RWPE2 (cell line): ENCODE measurements at regions not wholly inside any gene's neighbourhood (a gene's known extent, or its start where the extent isn't known, plus 50 kb on each side); places are given as distances from the start of the nearest gene placed in this dataset.

Source experiments
- ATAC-seq: fragments of 200-7000 bp; cut with Tn5 transposase; 3 replicates; pipeline ENCODE4 v1.9.1; 2021; ENCODE audit warnings: low read depth
- DNase-seq: peaks from one replicate; pipeline ENCODE4 v3.0.0-alpha.2; 2020; ENCODE audit warnings: low spot score
- H3K27ac ChIP-seq: fragments of 450-650 bp; 2 replicates; pipeline ENCODE4 v1.5.1; 2017; ENCODE audit warnings: mild to moderate bottlenecking; ENCODE audit not compliant: poor library complexity, severe bottlenecking
- H3K27me3 ChIP-seq: fragments of 250-450 bp; sonication (Bioruptor Pico); 2 replicates; pipeline ENCODE4 v1.5.1; 2021; ENCODE audit warnings: mild to moderate bottlenecking, moderate library complexity; ENCODE audit not compliant: insufficient read depth, poor library complexity, severe bottlenecking
- H3K36me3 ChIP-seq: fragments of 250-450 bp; sonication (Bioruptor Pico); 2 replicates; pipeline ENCODE4 v1.5.1; 2020; ENCODE audit warnings: low read depth, mild to moderate bottlenecking, moderate library complexity
- H3K4me1 ChIP-seq: fragments of 250-450 bp; sonication (Bioruptor Pico); 2 replicates; pipeline ENCODE4 v1.5.1; 2021; ENCODE audit warnings: mild to moderate bottlenecking, moderate library complexity; ENCODE audit not compliant: insufficient read depth, poor library complexity, severe bottlenecking
- H3K4me3 ChIP-seq: fragments of 250-450 bp; sonication (Bioruptor Pico); 2 replicates; pipeline ENCODE4 v1.5.1; 2021; ENCODE audit warnings: mild to moderate bottlenecking, moderate library complexity; ENCODE audit not compliant: severe bottlenecking
- H3K9me3 ChIP-seq: fragments of 250-450 bp; sonication (Bioruptor Pico); 2 replicates; pipeline ENCODE4 v1.5.1; 2021; ENCODE audit warnings: mild to moderate bottlenecking, moderate library complexity; ENCODE audit not compliant: severe bottlenecking
- CTCF ChIP-seq: fragments of 450-650 bp; IDR thresholded peaks from one replicate; pipeline ENCODE4 v1.5.1; 2017; ENCODE audit warnings: mild to moderate bottlenecking, moderate library complexity; ENCODE audit not compliant: poor library complexity, severe bottlenecking

- H3K4me1 ChIP-seq: no peaks in the 10 kb centered on the region
- H3K27ac ChIP-seq: no peak overlapping the region
- peaks cover 6% of the 10 kb centered on the region for H3K27me3 ChIP-seq
- no peak for TF ChIP-seq CTCF
- H3K9me3 ChIP-seq: peaks cover 4% of the 10 kb centered on the region
- H3K4me3 ChIP-seq: no peak overlapping the region
- no peaks in the 10 kb centered on the region for H3K36me3 ChIP-seq
- DNase-seq (no peak), ATAC-seq (no peak)
Measured at GRCh38 chr4:37082912-37083311, 161.6 kb upstream of the NWD2 start.

GRCh38 chr4:37095925-37096324 is 148.6 kb upstream of the NWD2 start:
- H3K36me3 ChIP-seq: no peaks in the 10 kb centered on the region
- H3K9me3 ChIP-seq: no peaks in the 10 kb centered on the region
- DNase-seq (no peak), ATAC-seq (no peak)
- no peak overlapping the region for H3K27ac ChIP-seq
- TF ChIP-seq CTCF: no peak
- H3K4me3 ChIP-seq: no peak overlapping the region
- H3K4me1 ChIP-seq: no peaks in the 10 kb centered on the region
- no peaks in the 10 kb centered on the region for H3K27me3 ChIP-seq

- ATAC-seq (no peak), DNase-seq (no peak)
- Histone ChIP-seq H3K4me1 (no peaks in the 10 kb centered on the region), H3K9me3 (no peaks in the 10 kb centered on the region), H3K27me3 (no peaks in the 10 kb centered on the region), H3K36me3 (no peaks in the 10 kb centered on the region), H3K27ac (no peak overlapping the region), H3K4me3 (no peak overlapping the region)
- no peak for TF ChIP-seq CTCF
Measured at GRCh38 chr4:37101182-37101581, 143.4 kb upstream of the NWD2 start.

- Histone ChIP-seq H3K4me3 (no peak overlapping the region), H3K36me3 (no peaks in the 10 kb centered on the region), H3K9me3 (no peaks in the 10 kb centered on the region), H3K27ac (no peak overlapping the region), H3K4me1 (no peaks in the 10 kb centered on the region), H3K27me3 (no peaks in the 10 kb centered on the region)
- no peak for TF ChIP-seq CTCF
- ATAC-seq (no peak), DNase-seq (no peak)
Measured at GRCh38 chr4:37101686-37102085, 142.9 kb upstream of the NWD2 start.

GRCh38 chr4:37109756-37110155 is 134.8 kb upstream of the NWD2 start:
- no peak overlapping the region for H3K4me3 ChIP-seq
- H3K36me3 ChIP-seq: no peaks in the 10 kb centered on the region
- H3K4me1 ChIP-seq: no peaks in the 10 kb centered on the region
- H3K27me3 ChIP-seq: no peaks in the 10 kb centered on the region
- DNase-seq: no peak
- ATAC-seq: no peak
- no peak overlapping the region for H3K27ac ChIP-seq
- H3K9me3 ChIP-seq: no peaks in the 10 kb centered on the region
- no peak for TF ChIP-seq CTCF
